Neural progenitor cell (in vitro differentiated cells): ENCODE measurements at regions not wholly inside any gene's neighbourhood (a gene's known extent, or its start where the extent isn't known, plus 50 kb on each side); places are given as distances from the start of the nearest gene placed in this dataset.

ENCODE experiments used
- EZH2 ChIP-seq: fragments of 200-600 bp; sonication (generic); IDR thresholded peaks from 2 replicates; pipeline ENCODE4 v1.6.1; 2017; ENCODE audit warnings: antibody characterized with exemption, mild to moderate bottlenecking, moderate library complexity
- TF ChIP-seq, protein P1 (sequence below): fragments of 200-600 bp; sonication (generic); IDR thresholded peaks from 2 replicates; pipeline ENCODE4 v1.5.1; 2017; ENCODE audit warnings: antibody characterized with exemption, mild to moderate bottlenecking

DNA sequence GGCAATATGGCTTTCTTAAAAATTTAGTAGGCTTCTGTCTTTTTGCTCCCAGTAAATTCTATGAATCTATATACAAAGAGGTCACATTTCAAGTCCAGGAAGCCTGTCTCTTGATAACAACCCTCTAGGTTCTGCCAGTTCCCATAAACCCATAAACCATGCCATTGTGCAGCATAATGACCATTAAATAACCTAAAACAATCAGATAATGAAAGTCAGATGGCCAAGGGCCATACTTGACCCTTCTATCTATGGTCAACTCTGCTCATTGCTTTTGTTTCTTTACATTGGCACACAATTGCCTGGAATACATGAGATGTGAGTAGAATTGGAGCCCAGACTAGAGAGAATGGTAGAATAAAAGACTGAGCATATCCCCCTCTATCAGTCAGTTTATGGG lies 305.4 kb upstream of the KIF2A start:
- TF ChIP-seq, protein P1, sequence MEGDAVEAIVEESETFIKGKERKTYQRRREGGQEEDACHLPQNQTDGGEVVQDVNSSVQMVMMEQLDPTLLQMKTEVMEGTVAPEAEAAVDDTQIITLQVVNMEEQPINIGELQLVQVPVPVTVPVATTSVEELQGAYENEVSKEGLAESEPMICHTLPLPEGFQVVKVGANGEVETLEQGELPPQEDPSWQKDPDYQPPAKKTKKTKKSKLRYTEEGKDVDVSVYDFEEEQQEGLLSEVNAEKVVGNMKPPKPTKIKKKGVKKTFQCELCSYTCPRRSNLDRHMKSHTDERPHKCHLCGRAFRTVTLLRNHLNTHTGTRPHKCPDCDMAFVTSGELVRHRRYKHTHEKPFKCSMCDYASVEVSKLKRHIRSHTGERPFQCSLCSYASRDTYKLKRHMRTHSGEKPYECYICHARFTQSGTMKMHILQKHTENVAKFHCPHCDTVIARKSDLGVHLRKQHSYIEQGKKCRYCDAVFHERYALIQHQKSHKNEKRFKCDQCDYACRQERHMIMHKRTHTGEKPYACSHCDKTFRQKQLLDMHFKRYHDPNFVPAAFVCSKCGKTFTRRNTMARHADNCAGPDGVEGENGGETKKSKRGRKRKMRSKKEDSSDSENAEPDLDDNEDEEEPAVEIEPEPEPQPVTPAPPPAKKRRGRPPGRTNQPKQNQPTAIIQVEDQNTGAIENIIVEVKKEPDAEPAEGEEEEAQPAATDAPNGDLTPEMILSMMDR, result no peak
- no peak for TF ChIP-seq EZH2
